GM13977 (cell line): ENCODE measurements at regions not wholly inside any gene's neighbourhood (a gene's known extent, or its start where the extent isn't known, plus 50 kb on each side); places are given as distances from the start of the nearest gene placed in this dataset.

Experiments used
- DNase-seq: peaks from one replicate; pipeline ENCODE4 v3.0.0; 2012; ENCODE audit warnings: low spot score
- CTCF ChIP-seq: IDR thresholded peaks from 2 replicates; pipeline ENCODE4 v1.5.1; 2012; ENCODE audit warnings: mild to moderate bottlenecking, control low read depth; ENCODE audit not compliant: insufficient read depth; ENCODE audit errors: extremely low read depth, missing control alignments
- in situ Hi-C: fragments of 300-500 bp; cut with MboI; formaldehyde crosslinking; loops from one replicate; pipeline ENCODE4 v1.12.0; 2022; ENCODE audit warnings: low sequenced_read_pairs, low pct_unique_long_range_greater_than_20kb, mixed read lengths, inconsistent platforms; ENCODE audit not compliant: unreplicated experiment

GRCh38 chr13:105805892-105806627 is 729.4 kb downstream of the EFNB2 start:
- DNase-seq: no peak
- no peak for TF ChIP-seq CTCF
- in situ Hi-C loops: no loop called here

GRCh38 chr13:105804561-105805190 is 730.8 kb downstream of the EFNB2 start:
- DNase-seq: no peak
- in situ Hi-C loops: no loop called here
- TF ChIP-seq CTCF: no peak

- no peak for TF ChIP-seq CTCF
- no peak for DNase-seq
- in situ Hi-C loops: no loop called here
Observed at GRCh38 chr13:105799155-105799554, 736.3 kb downstream of the EFNB2 start.

GRCh38 chr13:105798541-105798940 is 736.9 kb downstream of the EFNB2 start:
- in situ Hi-C loops: no loop called here
- DNase-seq: no peak
- no peak for TF ChIP-seq CTCF

GRCh38 chr13:105796081-105796480 is 739.4 kb downstream of the EFNB2 start:
- TF ChIP-seq CTCF: no peak
- no peak for DNase-seq
- in situ Hi-C loops: no loop called here

- TF ChIP-seq CTCF: no peak
- no peak for DNase-seq
- in situ Hi-C loops: no loop called here
Observed at GRCh38 chr13:105790923-105791322, 744.5 kb downstream of the EFNB2 start.
